WTC11 (cell line): ENCODE measurements at regions not wholly inside any gene's neighbourhood (a gene's known extent, or its start where the extent isn't known, plus 50 kb on each side); places are given as distances from the start of the nearest gene placed in this dataset.

Source experiments
- ATAC-seq: fragments of 200-7000 bp; cut with Tn5 transposase; 2 replicates; pipeline ENCODE4 v1.10.0; 2021; ENCODE audit warnings: mild to moderate bottlenecking, moderate library complexity
- CTCF ChIA-PET: fragments of 300-600 bp; sonication (Branson Sonifier 250); formaldehyde crosslinking; loops from one replicate; lab custom pipeline; 2021; ENCODE audit warnings: antibody characterized with exemption; lab: Charles Lee
- POLR2A ChIA-PET: fragments of 350-600 bp; sonication (Branson Sonifier 250); formaldehyde crosslinking; loops from one replicate; lab custom pipeline; 2021; ENCODE audit warnings: antibody characterized with exemption; lab: Charles Lee
- DNase-seq: peaks from one replicate; pipeline ENCODE4 v3.0.0; 2021; ENCODE audit warnings: low spot score
- H3K27ac Mint-ChIP-seq: 2 replicates; pipeline ENCODE4 v1.8.0; 2021; ENCODE audit warnings: mixed read lengths
- H3K27me3 Mint-ChIP-seq: 2 replicates; pipeline ENCODE4 v1.8.0; 2021; ENCODE audit warnings: low read depth, mild to moderate bottlenecking, moderate library complexity, mixed read lengths
- H3K36me3 Mint-ChIP-seq: 2 replicates; pipeline ENCODE4 v1.8.0; 2021; ENCODE audit warnings: mixed read lengths
- H3K4me1 Mint-ChIP-seq: 2 replicates; pipeline ENCODE4 v1.8.0; 2022; ENCODE audit warnings: mixed read lengths
- H3K4me3 Mint-ChIP-seq: 2 replicates; pipeline ENCODE4 v1.8.0; 2021; ENCODE audit warnings: mild to moderate bottlenecking, moderate library complexity, mixed read lengths
- H3K9me3 Mint-ChIP-seq: 2 replicates; pipeline ENCODE4 v1.8.0; 2021; ENCODE audit warnings: mixed read lengths
- ATF1 ChIP-seq: sonication (generic); formaldehyde crosslinking; IDR thresholded peaks from 2 replicates; pipeline ENCODE4 v1.8.1; 2023; ENCODE audit warnings: mild to moderate bottlenecking, moderate library complexity, missing genetic modification reagents
- ATF3 ChIP-seq: sonication (generic); formaldehyde crosslinking; conservative IDR thresholded peaks from 2 replicates; pipeline ENCODE4 v1.8.1; 2022; ENCODE audit warnings: mild to moderate bottlenecking, missing genetic modification reagents
- CREM ChIP-seq: sonication (generic); formaldehyde crosslinking; IDR thresholded peaks from 2 replicates; pipeline ENCODE4 v1.8.1; 2022; ENCODE audit warnings: mild to moderate bottlenecking, missing genetic modification reagents, moderate library complexity
- E2F4 ChIP-seq: sonication (generic); formaldehyde crosslinking; IDR thresholded peaks from 2 replicates; pipeline ENCODE4 v1.8.1; 2022; ENCODE audit warnings: low read depth, mild to moderate bottlenecking, moderate library complexity, missing genetic modification reagents, borderline replicate concordance
- ESRRA ChIP-seq: sonication (generic); formaldehyde crosslinking; IDR thresholded peaks from 2 replicates; pipeline ENCODE4 v1.8.1; 2022; ENCODE audit warnings: mild to moderate bottlenecking, missing genetic modification reagents, borderline replicate concordance
- FOXK1 ChIP-seq: sonication (generic); formaldehyde crosslinking; IDR thresholded peaks from 2 replicates; pipeline ENCODE4 v1.8.0; 2022; ENCODE audit warnings: mild to moderate bottlenecking, moderate library complexity, missing genetic modification reagents
- FOXP1 ChIP-seq: sonication (generic); formaldehyde crosslinking; IDR thresholded peaks from 2 replicates; pipeline ENCODE4 v1.8.0; 2022; ENCODE audit warnings: missing genetic modification reagents, mild to moderate bottlenecking, moderate library complexity, borderline replicate concordance
- GABPB1 ChIP-seq: sonication (generic); formaldehyde crosslinking; IDR thresholded peaks from 2 replicates; pipeline ENCODE4 v1.8.1; 2023; ENCODE audit warnings: mild to moderate bottlenecking, missing genetic modification reagents
- NFATC4 ChIP-seq: fragments of 250-450 bp; sonication (Bioruptor Pico); IDR thresholded peaks from 2 replicates; pipeline ENCODE4 v1.9.0; 2021; ENCODE audit warnings: mild to moderate bottlenecking
- NFYB ChIP-seq: sonication (generic); formaldehyde crosslinking; conservative IDR thresholded peaks from 2 replicates; pipeline ENCODE4 v1.8.0; 2022; ENCODE audit warnings: low read depth, missing genetic modification reagents
- NR1H2 ChIP-seq: sonication (generic); formaldehyde crosslinking; IDR thresholded peaks from 2 replicates; pipeline ENCODE4 v1.9.0; 2021; ENCODE audit warnings: mild to moderate bottlenecking, moderate library complexity, missing genetic modification reagents
- OVOL2 ChIP-seq: fragments of 250-450 bp; sonication (Bioruptor Pico); IDR thresholded peaks from 2 replicates; pipeline ENCODE4 v1.9.0; 2021; ENCODE audit warnings: mild to moderate bottlenecking, borderline replicate concordance
- PRDM15 ChIP-seq: sonication (generic); formaldehyde crosslinking; IDR thresholded peaks from 2 replicates; pipeline ENCODE4 v1.8.0; 2022; ENCODE audit warnings: missing genetic modification reagents
- PRRX2 ChIP-seq: fragments of 250-450 bp; sonication (Bioruptor Pico); IDR thresholded peaks from 2 replicates; pipeline ENCODE4 v1.8.0; 2021; ENCODE audit warnings: mild to moderate bottlenecking
- RELA ChIP-seq: sonication (generic); formaldehyde crosslinking; IDR thresholded peaks from 2 replicates; pipeline ENCODE4 v1.8.1; 2022; ENCODE audit warnings: missing genetic modification reagents, mild to moderate bottlenecking, borderline replicate concordance
- RORB ChIP-seq: fragments of 250-450 bp; sonication (Bioruptor Pico); IDR thresholded peaks from 2 replicates; pipeline ENCODE4 v1.9.0; 2021; ENCODE audit warnings: mild to moderate bottlenecking
- TF ChIP-seq, protein P1 (sequence below): fragments of 250-450 bp; sonication (Bioruptor Pico); IDR thresholded peaks from 2 replicates; pipeline ENCODE4 v1.9.0; 2021; ENCODE audit warnings: mild to moderate bottlenecking
- TF ChIP-seq, protein P2 (sequence below): sonication (generic); formaldehyde crosslinking; IDR thresholded peaks from 2 replicates; pipeline ENCODE4 v1.8.1; 2022; ENCODE audit warnings: mild to moderate bottlenecking, missing genetic modification reagents, moderate library complexity, borderline replicate concordance
- TF ChIP-seq, protein P3 (sequence below): sonication (generic); formaldehyde crosslinking; IDR thresholded peaks from 2 replicates; pipeline ENCODE4 v1.8.0; 2022; ENCODE audit warnings: mild to moderate bottlenecking, missing genetic modification reagents
- TF ChIP-seq, protein P4 (sequence below): sonication (generic); formaldehyde crosslinking; IDR thresholded peaks from 2 replicates; pipeline ENCODE4 v1.8.1; 2022; ENCODE audit warnings: missing genetic modification reagents, borderline replicate concordance
- TF ChIP-seq, protein P5 (sequence below): fragments of 250-450 bp; sonication (Bioruptor Pico); IDR thresholded peaks from 2 replicates; pipeline ENCODE4 v2.1.2; 2022; ENCODE audit warnings: mild to moderate bottlenecking, moderate library complexity

DNA sequence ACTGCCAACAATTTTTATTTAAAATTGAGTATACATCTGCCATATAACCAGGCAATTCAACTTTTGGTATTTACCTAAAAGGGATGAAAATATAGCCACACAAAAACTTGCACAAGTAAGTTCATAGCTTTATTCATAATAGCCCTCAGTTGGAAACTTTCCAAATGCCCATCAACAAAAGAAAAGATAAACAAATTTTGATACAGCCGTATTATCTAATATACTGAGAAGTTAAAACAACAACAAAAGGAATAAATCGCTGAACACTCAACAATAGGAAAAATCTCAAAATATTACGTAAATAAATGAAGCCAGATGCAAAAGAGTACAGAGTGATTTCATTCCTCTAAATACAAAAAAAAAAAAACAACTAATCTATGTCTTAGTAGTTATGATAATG lies 399.2 kb upstream of the SEMA3D start:
- no peaks in the 10 kb centered on the region for H3K27me3 Mint-ChIP-seq
- CTCF ChIA-PET = no interaction called here
- POLR2A ChIA-PET = no interaction called here
- no peaks in the 10 kb centered on the region for H3K9me3 Mint-ChIP-seq
- no peaks in the 10 kb centered on the region for H3K4me1 Mint-ChIP-seq
- no peak for TF ChIP-seq PRRX2 (CRISPR knock-in tag)
- TF ChIP-seq PRDM15 (CRISPR knock-in tag) = no peak
- TF ChIP-seq, protein P1, sequence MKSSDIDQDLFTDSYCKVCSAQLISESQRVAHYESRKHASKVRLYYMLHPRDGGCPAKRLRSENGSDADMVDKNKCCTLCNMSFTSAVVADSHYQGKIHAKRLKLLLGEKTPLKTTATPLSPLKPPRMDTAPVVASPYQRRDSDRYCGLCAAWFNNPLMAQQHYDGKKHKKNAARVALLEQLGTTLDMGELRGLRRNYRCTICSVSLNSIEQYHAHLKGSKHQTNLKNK (CRISPR knock-in tag) = no peak
- TF ChIP-seq, protein P2, sequence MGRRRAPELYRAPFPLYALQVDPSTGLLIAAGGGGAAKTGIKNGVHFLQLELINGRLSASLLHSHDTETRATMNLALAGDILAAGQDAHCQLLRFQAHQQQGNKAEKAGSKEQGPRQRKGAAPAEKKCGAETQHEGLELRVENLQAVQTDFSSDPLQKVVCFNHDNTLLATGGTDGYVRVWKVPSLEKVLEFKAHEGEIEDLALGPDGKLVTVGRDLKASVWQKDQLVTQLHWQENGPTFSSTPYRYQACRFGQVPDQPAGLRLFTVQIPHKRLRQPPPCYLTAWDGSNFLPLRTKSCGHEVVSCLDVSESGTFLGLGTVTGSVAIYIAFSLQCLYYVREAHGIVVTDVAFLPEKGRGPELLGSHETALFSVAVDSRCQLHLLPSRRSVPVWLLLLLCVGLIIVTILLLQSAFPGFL (CRISPR knock-in tag) = no peak
- TF ChIP-seq GABPB1 (CRISPR knock-in tag) = no peak
- TF ChIP-seq OVOL2 (CRISPR knock-in tag) = no peak
- TF ChIP-seq NFATC4 (CRISPR knock-in tag) = no peak
- no peak for TF ChIP-seq ATF1 (CRISPR knock-in tag)
- no peak for TF ChIP-seq NR1H2 (CRISPR knock-in tag)
- TF ChIP-seq, protein P3, sequence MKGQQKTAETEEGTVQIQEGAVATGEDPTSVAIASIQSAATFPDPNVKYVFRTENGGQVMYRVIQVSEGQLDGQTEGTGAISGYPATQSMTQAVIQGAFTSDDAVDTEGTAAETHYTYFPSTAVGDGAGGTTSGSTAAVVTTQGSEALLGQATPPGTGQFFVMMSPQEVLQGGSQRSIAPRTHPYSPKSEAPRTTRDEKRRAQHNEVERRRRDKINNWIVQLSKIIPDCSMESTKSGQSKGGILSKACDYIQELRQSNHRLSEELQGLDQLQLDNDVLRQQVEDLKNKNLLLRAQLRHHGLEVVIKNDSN = no peak
- no peak for TF ChIP-seq RELA (CRISPR knock-in tag)
- TF ChIP-seq ESRRA (CRISPR knock-in tag) = no peak
- TF ChIP-seq, protein P4, sequence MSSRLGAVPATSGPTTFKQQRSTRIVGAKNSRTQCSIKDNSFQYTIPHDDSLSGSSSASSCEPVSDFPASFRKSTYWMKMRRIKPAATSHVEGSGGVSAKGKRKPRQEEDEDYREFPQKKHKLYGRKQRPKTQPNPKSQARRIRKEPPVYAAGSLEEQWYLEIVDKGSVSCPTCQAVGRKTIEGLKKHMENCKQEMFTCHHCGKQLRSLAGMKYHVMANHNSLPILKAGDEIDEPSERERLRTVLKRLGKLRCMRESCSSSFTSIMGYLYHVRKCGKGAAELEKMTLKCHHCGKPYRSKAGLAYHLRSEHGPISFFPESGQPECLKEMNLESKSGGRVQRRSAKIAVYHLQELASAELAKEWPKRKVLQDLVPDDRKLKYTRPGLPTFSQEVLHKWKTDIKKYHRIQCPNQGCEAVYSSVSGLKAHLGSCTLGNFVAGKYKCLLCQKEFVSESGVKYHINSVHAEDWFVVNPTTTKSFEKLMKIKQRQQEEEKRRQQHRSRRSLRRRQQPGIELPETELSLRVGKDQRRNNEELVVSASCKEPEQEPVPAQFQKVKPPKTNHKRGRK = no peak
- no peak for DNase-seq
- no peak for ATAC-seq
- H3K36me3 Mint-ChIP-seq = no peaks in the 10 kb centered on the region
- no peak overlapping the region for H3K4me3 Mint-ChIP-seq
- H3K27ac Mint-ChIP-seq = no peak overlapping the region

- H3K9me3 Mint-ChIP-seq = no peaks in the 10 kb centered on the region
- CTCF ChIA-PET = no interaction called here
- no peak for TF ChIP-seq E2F4 (CRISPR knock-in tag)
- TF ChIP-seq, protein P4 = no peak
- TF ChIP-seq ATF3 (CRISPR knock-in tag) = no peak
- no peak for TF ChIP-seq RELA (CRISPR knock-in tag)
- TF ChIP-seq FOXP1 (CRISPR knock-in tag) = no peak
- no peak for TF ChIP-seq FOXK1 (CRISPR knock-in tag)
- TF ChIP-seq NFYB (CRISPR knock-in tag) = no peak
- no peak for TF ChIP-seq CREM (CRISPR knock-in tag)
- TF ChIP-seq, protein P5, sequence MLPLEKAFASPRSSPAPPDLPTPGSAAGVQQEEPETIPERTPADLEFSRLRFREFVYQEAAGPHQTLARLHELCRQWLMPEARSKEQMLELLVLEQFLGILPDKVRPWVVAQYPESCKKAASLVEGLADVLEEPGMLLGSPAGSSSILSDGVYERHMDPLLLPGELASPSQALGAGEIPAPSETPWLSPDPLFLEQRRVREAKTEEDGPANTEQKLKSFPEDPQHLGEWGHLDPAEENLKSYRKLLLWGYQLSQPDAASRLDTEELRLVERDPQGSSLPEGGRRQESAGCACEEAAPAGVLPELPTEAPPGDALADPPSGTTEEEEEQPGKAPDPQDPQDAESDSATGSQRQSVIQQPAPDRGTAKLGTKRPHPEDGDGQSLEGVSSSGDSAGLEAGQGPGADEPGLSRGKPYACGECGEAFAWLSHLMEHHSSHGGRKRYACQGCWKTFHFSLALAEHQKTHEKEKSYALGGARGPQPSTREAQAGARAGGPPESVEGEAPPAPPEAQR (CRISPR knock-in tag) = no peak
- TF ChIP-seq RORB (CRISPR knock-in tag) = no peak
Observed at GRCh38 chr7:85583131-85583953, 396.5 kb upstream of the SEMA3D start.

More at GRCh38 chr7:85583131-85583953, 396.5 kb upstream of the SEMA3D start:
- DNase-seq = no peak
- no peaks in the 10 kb centered on the region for H3K27me3 Mint-ChIP-seq
- H3K4me1 Mint-ChIP-seq = no peaks in the 10 kb centered on the region
- no peak overlapping the region for H3K4me3 Mint-ChIP-seq
- POLR2A ChIA-PET = no interaction called here
- no peak for ATAC-seq
- no peaks in the 10 kb centered on the region for H3K36me3 Mint-ChIP-seq
- no peak overlapping the region for H3K27ac Mint-ChIP-seq
